Urothelium cell line (cell line): ENCODE measurements at regions not wholly inside any gene's neighbourhood (a gene's known extent, or its start where the extent isn't known, plus 50 kb on each side); places are given as distances from the start of the nearest gene placed in this dataset.
"Not testable (repeated sequence)": the region's sequence is repeated elsewhere in the genome, so short reads cannot be mapped to it uniquely, and the experiment has no call there.

Experiments
- DNase-seq: peaks from one replicate; pipeline ENCODE4 v3.0.0; 2011; ENCODE audit warnings: low spot score, mixed read lengths
- FAIRE-seq: peaks from 2 replicates; lab custom pipeline; 2011; peaks lifted over from hg19 to GRCh38; lab: Jason Lieb, UNC

GRCh38 chr5:98514215-98514614 lies 259.2 kb upstream of the RGMB start:
- DNase-seq (no peak), FAIRE-seq (no peak)

GRCh38 chr5:98516701-98517100 lies 256.8 kb upstream of the RGMB start:
- DNase-seq (no peak), FAIRE-seq (no peak)

- DNase-seq (no peak), FAIRE-seq (no peak)
Measured at GRCh38 chr5:98517560-98518366, 255.7 kb upstream of the RGMB start.

GRCh38 chr5:98518754-98519153 lies 254.7 kb upstream of the RGMB start:
- FAIRE-seq = no peak

GRCh38 chr5:98519571-98519970 lies 253.9 kb upstream of the RGMB start:
- no peak for DNase-seq
- FAIRE-seq = no peak

More at GRCh38 chr5:98518754-98519153, 254.7 kb upstream of the RGMB start:
- DNase-seq = no peak

- FAIRE-seq (no peak), DNase-seq (no peak)
Measured at GRCh38 chr5:98521821-98522220, 251.6 kb upstream of the RGMB start.

- FAIRE-seq = no peak
- no peak for DNase-seq
Measured at GRCh38 chr5:98524773-98525172, 248.7 kb upstream of the RGMB start.

- no peak for FAIRE-seq
- no peak for DNase-seq
Measured at GRCh38 chr5:98527846-98528245, 245.6 kb upstream of the RGMB start.

- FAIRE-seq = no peak
- DNase-seq = no peak
Measured at GRCh38 chr5:98529321-98529720, 244.1 kb upstream of the RGMB start.

- DNase-seq = no peak
- FAIRE-seq = no peak
Measured at GRCh38 chr5:98530224-98530623, 243.2 kb upstream of the RGMB start.

- DNase-seq = no peak
- no peak for FAIRE-seq
Measured at GRCh38 chr5:98535901-98536300, 237.6 kb upstream of the RGMB start.

- FAIRE-seq = no peak
Measured at GRCh38 chr5:98540056-98540455, 233.4 kb upstream of the RGMB start.

GRCh38 chr5:98541641-98542040 lies 231.8 kb upstream of the RGMB start:
- no peak for FAIRE-seq
- DNase-seq = no peak

More at GRCh38 chr5:98540056-98540455, 233.4 kb upstream of the RGMB start:
- DNase-seq = no peak

- FAIRE-seq = no peak
Measured at GRCh38 chr5:98543490-98543889, 230.0 kb upstream of the RGMB start.

GRCh38 chr5:98546924-98547323 lies 226.5 kb upstream of the RGMB start:
- not testable (repeated sequence) for FAIRE-seq, DNase-seq

More at GRCh38 chr5:98543490-98543889, 230.0 kb upstream of the RGMB start:
- DNase-seq = no peak

- DNase-seq = no peak
- FAIRE-seq = no peak
Measured at GRCh38 chr5:98556712-98557111, 216.8 kb upstream of the RGMB start.

GRCh38 chr5:98557916-98558315 lies 215.5 kb upstream of the RGMB start:
- DNase-seq (no peak), FAIRE-seq (no peak)

GRCh38 chr5:98563885-98564653 lies 209.4 kb upstream of the RGMB start:
- DNase-seq = no peak
- no peak for FAIRE-seq

GRCh38 chr5:98564836-98565235 lies 208.6 kb upstream of the RGMB start:
- FAIRE-seq (no peak), DNase-seq (no peak)

GRCh38 chr5:98568336-98568735 lies 205.1 kb upstream of the RGMB start:
- FAIRE-seq (no peak), DNase-seq (no peak)

GRCh38 chr5:98569288-98569687 lies 204.2 kb upstream of the RGMB start:
- FAIRE-seq (no peak), DNase-seq (no peak)

- DNase-seq = no peak
- no peak for FAIRE-seq
Measured at GRCh38 chr5:98570010-98570409, 203.5 kb upstream of the RGMB start.
